ENCODE measurements at regions not wholly inside any gene's neighbourhood (a gene's known extent, or its start where the extent isn't known, plus 50 kb on each side); places are given as distances from the start of the nearest gene placed in this dataset.

GRCh38 chr6:156281266-156281665 is 495.9 kb upstream of the ARID1B start:
- TF ChIP-seq CTCF (conservative IDR thresholded peaks at IDR 0.05; ENCODE audit: low read length) (no peak), EZH2phosphoT487 (IDR thresholded peaks at IDR 0.05; ENCODE audit: borderline replicate concordance, low read depth, low read length) (no peak)

Measured in OCI-LY7 (cell line).